ENCODE measurements at regions not wholly inside any gene's neighbourhood (a gene's known extent, or its start where the extent isn't known, plus 50 kb on each side); places are given as distances from the start of the nearest gene placed in this dataset.

- H4K20me1 ChIP-seq (ENCODE audit: control insufficient read depth, insufficient read depth, low read length, poor library complexity, severe bottlenecking): no peaks in the 10 kb centered on the region
- DNase-seq (no peak), ATAC-seq (ENCODE audit: low read depth) (no peak)
- no peak overlapping the region for H3K4me2 ChIP-seq (replicated peaks; ENCODE audit: low read depth, low read length, poor library complexity, severe bottlenecking)
- H3K27ac Mint-ChIP-seq: no peak overlapping the region
- no peak overlapping the region for H3K27ac ChIP-seq (ENCODE audit: low read length in 2 of 2)
- no peak overlapping the region for H3K4me3 Mint-ChIP-seq
- intact Hi-C loops (cut with micrococcal nuclease): no loop called here
- ChIA-PET POLR2A (no interaction called here), CTCF (interaction anchor here (0.7 kb wide), 2 partner anchors 14 to 116 kb away, joined by 3 read pairs; no protein-coding TSS in a partner anchor)
- H3K27me3 Mint-ChIP-seq: no peaks in the 10 kb centered on the region
- H3K9me3 ChIP-seq (ENCODE audit: control extremely low read depth in 1 of 3, control insufficient read depth in 2 of 3, insufficient read depth in 1 of 3, low read length in 2 of 3): no peaks in the 10 kb centered on the region
- no peaks in the 10 kb centered on the region for H3K27me3 ChIP-seq (replicated peaks in 1 of 4; ENCODE audit: control extremely low read depth in 1 of 4, control insufficient read depth in 3 of 4, insufficient read depth in 4 of 4, low read length in 3 of 4)
- H3K79me2 ChIP-seq (ENCODE audit: control insufficient read depth, insufficient read depth, low read length): no peaks in the 10 kb centered on the region
- peaks cover 0 to 3% of the 10 kb centered on the region in 2 donors for H3K4me1 ChIP-seq (ENCODE audit: control insufficient read depth in 2 of 2, insufficient read depth in 2 of 2, low read length in 2 of 2)
- no peak overlapping the region for H3K4me3 ChIP-seq (ENCODE audit: control extremely low read depth in 1 of 5, extremely low read depth in 1 of 5, insufficient read depth in 1 of 5, low read depth in 2 of 5, low read length in 4 of 5)
- TF ChIP-seq EZH2 (IDR thresholded peaks at IDR 0.05; ENCODE audit: borderline replicate concordance, insufficient read depth, low read depth, low read length, poor library complexity, severe bottlenecking) (no peak), CTCF (IDR thresholded peaks at IDR 0.05) (no peak)
- H3K4me1 Mint-ChIP-seq: peaks cover 4% of the 10 kb centered on the region
- no peaks in the 10 kb centered on the region for H3K36me3 ChIP-seq (replicated peaks in 1 of 2; ENCODE audit: control extremely low read depth in 1 of 2, control insufficient read depth in 1 of 2, extremely low read depth in 1 of 2, insufficient read depth in 2 of 2, low read length in 1 of 2)
- H3K9ac ChIP-seq (ENCODE audit: low read length): no peak overlapping the region
- no peak overlapping the region for H2AFZ ChIP-seq (ENCODE audit: insufficient read depth, low read depth, low read length, poor library complexity, severe bottlenecking)
- 82% methylated on average over 2 of the region's 3 CpGs for WGBS (ENCODE audit: insufficient coverage)
- H3K9me3 Mint-ChIP-seq (ENCODE audit: insufficient read depth): no peaks in the 10 kb centered on the region
Observed at GRCh38 chr3:101963902-101964362, 114.6 kb downstream of the NFKBIZ start.

GRCh38 chr3:101964861-101965260 is 115.5 kb downstream of the NFKBIZ start:
- no peak overlapping the region for H2AFZ ChIP-seq (ENCODE audit: insufficient read depth, low read depth, low read length, poor library complexity, severe bottlenecking)
- Mint-ChIP-seq H3K4me1 (peaks cover 4% of the 10 kb centered on the region), H3K27ac (no peak overlapping the region), H3K9me3 (ENCODE audit: insufficient read depth) (no peaks in the 10 kb centered on the region), H3K27me3 (no peaks in the 10 kb centered on the region), H3K4me3 (no peak overlapping the region)
- no peaks in the 10 kb centered on the region for H3K9me3 ChIP-seq (ENCODE audit: control extremely low read depth in 1 of 3, control insufficient read depth in 2 of 3, insufficient read depth in 1 of 3, low read length in 2 of 3)
- CTCF ChIA-PET: interaction anchor here (0.7 kb wide), 1 partner anchor 115 kb away, joined by 3 read pairs; no protein-coding TSS in a partner anchor
- no peaks in the 10 kb centered on the region for H4K20me1 ChIP-seq (ENCODE audit: control insufficient read depth, insufficient read depth, low read length, poor library complexity, severe bottlenecking)
- TF ChIP-seq EZH2 (IDR thresholded peaks at IDR 0.05; ENCODE audit: borderline replicate concordance, insufficient read depth, low read depth, low read length, poor library complexity, severe bottlenecking): no peak
- no peak for TF ChIP-seq CTCF (IDR thresholded peaks at IDR 0.05)
- H3K4me3 ChIP-seq (ENCODE audit: control extremely low read depth in 1 of 5, extremely low read depth in 1 of 5, insufficient read depth in 1 of 5, low read depth in 2 of 5, low read length in 4 of 5): no peak overlapping the region
- intact Hi-C loops (cut with micrococcal nuclease): no loop called here
- POLR2A ChIA-PET: no interaction called here
- no peaks in the 10 kb centered on the region for H3K36me3 ChIP-seq (replicated peaks in 1 of 2; ENCODE audit: control extremely low read depth in 1 of 2, control insufficient read depth in 1 of 2, extremely low read depth in 1 of 2, insufficient read depth in 2 of 2, low read length in 1 of 2)
- H3K4me1 ChIP-seq (ENCODE audit: control insufficient read depth in 2 of 2, insufficient read depth in 2 of 2, low read length in 2 of 2): peaks cover 0 to 3% of the 10 kb centered on the region in 2 donors
- no peak overlapping the region for H3K27ac ChIP-seq (ENCODE audit: low read length in 2 of 2)
- no peak for ATAC-seq (ENCODE audit: low read depth)
- H3K4me2 ChIP-seq (replicated peaks; ENCODE audit: low read depth, low read length, poor library complexity, severe bottlenecking): no peak overlapping the region
- no peak for DNase-seq
- WGBS (ENCODE audit: insufficient coverage): 100% methylated on average over 3 of the region's 4 CpGs
- no peaks in the 10 kb centered on the region for H3K79me2 ChIP-seq (ENCODE audit: control insufficient read depth, insufficient read depth, low read length)
- H3K27me3 ChIP-seq (replicated peaks in 1 of 4; ENCODE audit: control extremely low read depth in 1 of 4, control insufficient read depth in 3 of 4, insufficient read depth in 4 of 4, low read length in 3 of 4): no peaks in the 10 kb centered on the region
- no peak overlapping the region for H3K9ac ChIP-seq (ENCODE audit: low read length)

All from B cell (primary cell).